Stimulated activated naive CD8-positive, alpha-beta T cell treated with anti-CD3 and anti-CD28 coated beads, Interleukin-15, amount 100 ng/mL, for 72 hours (primary cell): ENCODE measurements at regions not wholly inside any gene's neighbourhood (a gene's known extent, or its start where the extent isn't known, plus 50 kb on each side); places are given as distances from the start of the nearest gene placed in this dataset.

Experiments
- ATAC-seq: fragments of 150-1000 bp; cut with Tn5 transposase; 2 replicates; pipeline ENCODE4 v1.10.0; 2021; ENCODE audit warnings: mild to moderate bottlenecking, moderate library complexity
- DNase-seq, 2 donors: peaks; one replicate each; pipeline ENCODE4 v3.0.0; 2021 to 2022
- H3K27ac Mint-ChIP-seq, 2 donors: one replicate each; pipeline ENCODE4 v1.8.0; 2022; ENCODE audit warnings: mild to moderate bottlenecking in 2 of 2, mixed read lengths in 2 of 2, moderate library complexity in 2 of 2
- H3K27me3 Mint-ChIP-seq: one replicate; pipeline ENCODE4 v1.8.0; 2022; ENCODE audit warnings: mixed read lengths
- H3K4me1 Mint-ChIP-seq: one replicate; pipeline ENCODE4 v1.8.0; 2022; ENCODE audit warnings: mild to moderate bottlenecking, mixed read lengths
- H3K4me3 Mint-ChIP-seq, 2 donors: one replicate each; pipeline ENCODE4 v1.8.0; 2022; ENCODE audit warnings: mild to moderate bottlenecking in 2 of 2, mixed read lengths in 2 of 2, moderate library complexity in 1 of 2
- H3K9me3 Mint-ChIP-seq, 2 donors: one replicate each; pipeline ENCODE4 v1.8.0; 2022; ENCODE audit warnings: mixed read lengths in 2 of 2

GRCh38 chr2:107635883-107636282, 190.8 kb upstream of the RGPD4 start:
- Mint-ChIP-seq H3K27me3 (no peaks in the 10 kb centered on the region), H3K4me1 (no peaks in the 10 kb centered on the region), H3K9me3 (peaks cover 5 to 8% of the 10 kb centered on the region in 2 donors), H3K27ac (no peak overlapping the region), H3K4me3 (no peak overlapping the region)
- DNase-seq, result no peak
- ATAC-seq, result no peak

- H3K4me3 Mint-ChIP-seq, result no peak overlapping the region
- DNase-seq, result no peak
- H3K4me1 Mint-ChIP-seq, result no peaks in the 10 kb centered on the region
- H3K9me3 Mint-ChIP-seq, result peaks cover 36 to 47% of the 10 kb centered on the region in 2 donors
- H3K27me3 Mint-ChIP-seq, result no peaks in the 10 kb centered on the region
- ATAC-seq, result no peak
- no peak overlapping the region for H3K27ac Mint-ChIP-seq
These were observed 181.1 kb upstream of the RGPD4 start for GRCh38 chr2:107645586-107645985.

- Mint-ChIP-seq H3K9me3 (peaks cover 29 to 35% of the 10 kb centered on the region in 2 donors), H3K27ac (peak overlapping the region in 1 of 2 donors; percentile 72), H3K4me1 (no peaks in the 10 kb centered on the region), H3K27me3 (no peaks in the 10 kb centered on the region), H3K4me3 (no peak overlapping the region)
- ATAC-seq (no peak), DNase-seq (no peak)
These were observed 177.8 kb upstream of the RGPD4 start for GRCh38 chr2:107648781-107649404.

GRCh38 chr2:107657049-107657448, 169.6 kb upstream of the RGPD4 start:
- Mint-ChIP-seq H3K4me1 (no peaks in the 10 kb centered on the region), H3K27me3 (no peaks in the 10 kb centered on the region), H3K4me3 (no peak overlapping the region), H3K27ac (no peak overlapping the region), H3K9me3 (no peaks in the 10 kb centered on the region)
- ATAC-seq (no peak), DNase-seq (no peak)

- no peaks in the 10 kb centered on the region for H3K4me1 Mint-ChIP-seq
- no peak overlapping the region for H3K4me3 Mint-ChIP-seq
- H3K9me3 Mint-ChIP-seq, result peaks cover 5 to 14% of the 10 kb centered on the region in 2 donors
- H3K27ac Mint-ChIP-seq, result no peak overlapping the region
- no peaks in the 10 kb centered on the region for H3K27me3 Mint-ChIP-seq
- DNase-seq (no peak), ATAC-seq (no peak)
These were observed 163.1 kb upstream of the RGPD4 start for GRCh38 chr2:107663632-107664031.

- DNase-seq, result no peak
- no peaks in the 10 kb centered on the region for H3K4me1 Mint-ChIP-seq
These were observed 157.4 kb upstream of the RGPD4 start for GRCh38 chr2:107669335-107669734.

GRCh38 chr2:107681936-107682335, 144.8 kb upstream of the RGPD4 start:
- no peak overlapping the region for H3K27ac Mint-ChIP-seq
- no peaks in the 10 kb centered on the region for H3K27me3 Mint-ChIP-seq
- no peak overlapping the region for H3K4me3 Mint-ChIP-seq
- ATAC-seq (no peak), DNase-seq (no peak)
- H3K4me1 Mint-ChIP-seq, result no peaks in the 10 kb centered on the region
- H3K9me3 Mint-ChIP-seq, result peaks cover 0 to 4% of the 10 kb centered on the region in 2 donors

More at GRCh38 chr2:107669335-107669734, 157.4 kb upstream of the RGPD4 start:
- Mint-ChIP-seq H3K4me3 (no peak overlapping the region), H3K9me3 (peaks cover 17 to 38% of the 10 kb centered on the region in 2 donors), H3K27ac (no peak overlapping the region), H3K27me3 (no peaks in the 10 kb centered on the region)
- ATAC-seq, result no peak

- DNase-seq (no peak), ATAC-seq (no peak)
- no peaks in the 10 kb centered on the region for H3K9me3 Mint-ChIP-seq
- H3K4me1 Mint-ChIP-seq, result no peaks in the 10 kb centered on the region
- H3K4me3 Mint-ChIP-seq, result no peak overlapping the region
- no peak overlapping the region for H3K27ac Mint-ChIP-seq
- no peaks in the 10 kb centered on the region for H3K27me3 Mint-ChIP-seq
These were observed 142.3 kb upstream of the RGPD4 start for GRCh38 chr2:107684421-107684820.

- no peaks in the 10 kb centered on the region for H3K27me3 Mint-ChIP-seq
- DNase-seq, result no peak
- H3K4me3 Mint-ChIP-seq, result no peak overlapping the region
- no peaks in the 10 kb centered on the region for H3K4me1 Mint-ChIP-seq
- H3K9me3 Mint-ChIP-seq, result no peaks in the 10 kb centered on the region
- ATAC-seq, result no peak
- no peak overlapping the region for H3K27ac Mint-ChIP-seq
These were observed 141.2 kb upstream of the RGPD4 start for GRCh38 chr2:107685421-107685986.

- no peak for DNase-seq
- H3K4me3 Mint-ChIP-seq, result no peak overlapping the region
- ATAC-seq, result no peak
- no peaks in the 10 kb centered on the region for H3K27me3 Mint-ChIP-seq
- H3K27ac Mint-ChIP-seq, result peak overlapping the region in 1 of 2 donors; percentile 20
- no peaks in the 10 kb centered on the region for H3K4me1 Mint-ChIP-seq
- H3K9me3 Mint-ChIP-seq, result no peaks in the 10 kb centered on the region
These were observed 139.6 kb upstream of the RGPD4 start for GRCh38 chr2:107687073-107687472.

- Mint-ChIP-seq H3K27me3 (no peaks in the 10 kb centered on the region), H3K4me3 (no peak overlapping the region), H3K27ac (no peak overlapping the region), H3K4me1 (no peaks in the 10 kb centered on the region), H3K9me3 (no peaks in the 10 kb centered on the region)
- DNase-seq (no peak), ATAC-seq (no peak)
These were observed 138.6 kb upstream of the RGPD4 start for GRCh38 chr2:107688135-107688534.

- H3K4me1 Mint-ChIP-seq, result no peaks in the 10 kb centered on the region
- no peaks in the 10 kb centered on the region for H3K9me3 Mint-ChIP-seq
- no peaks in the 10 kb centered on the region for H3K27me3 Mint-ChIP-seq
- no peak overlapping the region for H3K27ac Mint-ChIP-seq
- DNase-seq, result no peak
- no peak overlapping the region for H3K4me3 Mint-ChIP-seq
- no peak for ATAC-seq
These were observed 133.1 kb upstream of the RGPD4 start for GRCh38 chr2:107693604-107694003.

GRCh38 chr2:107694667-107695066, 132.0 kb upstream of the RGPD4 start:
- Mint-ChIP-seq H3K9me3 (no peaks in the 10 kb centered on the region), H3K27ac (no peak overlapping the region), H3K4me3 (no peak overlapping the region), H3K27me3 (no peaks in the 10 kb centered on the region), H3K4me1 (no peaks in the 10 kb centered on the region)
- DNase-seq (no peak), ATAC-seq (no peak)

GRCh38 chr2:107697385-107697784, 129.3 kb upstream of the RGPD4 start:
- no peak overlapping the region for H3K4me3 Mint-ChIP-seq
- H3K27ac Mint-ChIP-seq, result no peak overlapping the region
- DNase-seq (no peak), ATAC-seq (no peak)
- no peaks in the 10 kb centered on the region for H3K9me3 Mint-ChIP-seq
- no peaks in the 10 kb centered on the region for H3K4me1 Mint-ChIP-seq
- H3K27me3 Mint-ChIP-seq, result no peaks in the 10 kb centered on the region

- Mint-ChIP-seq H3K4me1 (no peaks in the 10 kb centered on the region), H3K9me3 (no peaks in the 10 kb centered on the region), H3K27ac (no peak overlapping the region), H3K27me3 (no peaks in the 10 kb centered on the region), H3K4me3 (no peak overlapping the region)
- ATAC-seq, result no peak
- no peak for DNase-seq
These were observed 127.8 kb upstream of the RGPD4 start for GRCh38 chr2:107698861-107699260.

GRCh38 chr2:107700073-107700472, 126.6 kb upstream of the RGPD4 start:
- no peaks in the 10 kb centered on the region for H3K27me3 Mint-ChIP-seq
- no peaks in the 10 kb centered on the region for H3K9me3 Mint-ChIP-seq
- no peak overlapping the region for H3K4me3 Mint-ChIP-seq
- no peak overlapping the region for H3K27ac Mint-ChIP-seq
- H3K4me1 Mint-ChIP-seq, result no peaks in the 10 kb centered on the region
- ATAC-seq (no peak), DNase-seq (no peak)

- Mint-ChIP-seq H3K9me3 (peaks cover 0 to 4% of the 10 kb centered on the region in 2 donors), H3K27ac (no peak overlapping the region), H3K4me1 (peaks cover 6% of the 10 kb centered on the region), H3K4me3 (no peak overlapping the region), H3K27me3 (no peaks in the 10 kb centered on the region)
- no peak for ATAC-seq
- no peak for DNase-seq
These were observed 114.8 kb upstream of the RGPD4 start for GRCh38 chr2:107711941-107712340.
